IMR-90 (cell line): ENCODE measurements at regions not wholly inside any gene's neighbourhood (a gene's known extent, or its start where the extent isn't known, plus 50 kb on each side); places are given as distances from the start of the nearest gene placed in this dataset.

ENCODE experiments used
- ATAC-seq: fragments of 200-7000 bp; cut with Tn5 transposase; 2 replicates; pipeline ENCODE4 v1.9.1; 2020; ENCODE audit warnings: low read depth, mild to moderate bottlenecking, moderate library complexity
- BruUV-seq: library from RNA; stranded (reverse); fragments of 400-500 nt; replicated peaks from 2 replicates; lab custom pipeline; 2021; lab: Mats Ljungman, UMichigan
- CTCF ChIA-PET: fragments of 300-600 bp; formaldehyde crosslinking; extraction: SDS; loops from one replicate; lab custom pipeline; 2021; ENCODE audit warnings: antibody characterized with exemption; lab: Yijun Ruan, JAX
- POLR2A ChIA-PET: fragments of 300-600 bp; sonication (Branson Sonifier 250); formaldehyde crosslinking; loops from one replicate; lab custom pipeline; 2022; ENCODE audit warnings: antibody characterized with exemption; ENCODE audit not compliant: unreplicated experiment; lab: Charles Lee
- DNase-seq: peaks from one replicate; pipeline ENCODE4 v3.0.0; 2013
- H2AFZ ChIP-seq: replicated peaks from 2 replicates; pipeline ENCODE3; 2013; ENCODE audit warnings: low read length, mild to moderate bottlenecking; ENCODE audit not compliant: poor library complexity
- H2AK5ac ChIP-seq: 2 replicates; pipeline ENCODE4 v1.6.1; 2013; ENCODE audit warnings: low read depth, low read length, inconsistent platforms
- H2AK9ac ChIP-seq: replicated peaks from 2 replicates; pipeline ENCODE3; 2013; ENCODE audit warnings: mild to moderate bottlenecking, low read depth, low read length, moderate library complexity; ENCODE audit not compliant: poor library complexity
- H2BK120ac ChIP-seq: 2 replicates; pipeline ENCODE4 v1.6.1; 2013; ENCODE audit warnings: low read depth, low read length, inconsistent platforms
- H2BK15ac ChIP-seq: 3 replicates; pipeline ENCODE4 v1.6.1; 2013; ENCODE audit warnings: low read depth, low read length, inconsistent platforms
- H2BK20ac ChIP-seq: 2 replicates; pipeline ENCODE4 v1.6.1; 2013; ENCODE audit warnings: low read depth, mild to moderate bottlenecking, inconsistent platforms, low read length, moderate library complexity
- H2BK5ac ChIP-seq: 2 replicates; pipeline ENCODE4 v1.6.1; 2013; ENCODE audit warnings: mild to moderate bottlenecking, low read depth, low read length, inconsistent platforms; ENCODE audit not compliant: poor library complexity, severe bottlenecking
- H3K14ac ChIP-seq: replicated peaks from 2 replicates; pipeline ENCODE4 v1.6.1; 2013; ENCODE audit warnings: low read depth, low read length, inconsistent platforms
- H3K18ac ChIP-seq: 2 replicates; pipeline ENCODE4 v1.6.1; 2013; ENCODE audit warnings: low read depth, low read length, control low read depth
- H3K23ac ChIP-seq: 2 replicates; pipeline ENCODE4 v1.6.1; 2013; ENCODE audit warnings: low read depth, low read length, inconsistent platforms
- H3K27ac ChIP-seq: 2 replicates; pipeline ENCODE4 v1.5.1; 2013; ENCODE audit warnings: mild to moderate bottlenecking, control low read depth, low read length; ENCODE audit not compliant: insufficient read depth
- H3K27me3 ChIP-seq: 2 replicates; pipeline ENCODE4 v1.6.1; 2013; ENCODE audit warnings: low read length; ENCODE audit not compliant: control insufficient read depth, insufficient read depth
- H3K36me3 ChIP-seq: 2 replicates; pipeline ENCODE4 v1.6.1; 2013; ENCODE audit warnings: low read length, mixed read lengths; ENCODE audit not compliant: control insufficient read depth, insufficient read depth
- H3K4ac ChIP-seq: 2 replicates; pipeline ENCODE4 v1.6.1; 2013; ENCODE audit warnings: low read depth, low read length, inconsistent platforms
- H3K4me1 ChIP-seq: 2 replicates; pipeline ENCODE4 v1.6.1; 2013; ENCODE audit warnings: low read length, mixed read lengths; ENCODE audit not compliant: control insufficient read depth, insufficient read depth
- H3K4me2 ChIP-seq: 2 replicates; pipeline ENCODE4 v1.6.1; 2013; ENCODE audit warnings: low read depth, mild to moderate bottlenecking, control low read depth, low read length, moderate library complexity
- H3K4me3 ChIP-seq: 2 replicates; pipeline ENCODE4 v1.5.1; 2013; ENCODE audit warnings: low read depth, mild to moderate bottlenecking, control low read depth, low read length, moderate library complexity; ENCODE audit not compliant: insufficient read depth
- H3K56ac ChIP-seq: 2 replicates; pipeline ENCODE4 v1.6.1; 2013; ENCODE audit warnings: low read length, inconsistent platforms; ENCODE audit not compliant: insufficient read depth; ENCODE audit errors: extremely low read depth
- H3K79me1 ChIP-seq, 2 experiments: 2 replicates each; pipeline ENCODE4 v1.6.1; 2013; ENCODE audit warnings: low read length in 2 of 2, inconsistent platforms in 1 of 2, low read depth in 1 of 2
- H3K9ac ChIP-seq: 2 replicates; pipeline ENCODE4 v1.6.1; 2013; ENCODE audit warnings: low read depth, low read length, control low read depth
- H3K9me1 ChIP-seq: 2 replicates; pipeline ENCODE4 v1.6.1; 2013; ENCODE audit warnings: low read length, inconsistent platforms; ENCODE audit not compliant: insufficient read depth
- H3K9me3 ChIP-seq: 2 replicates; pipeline ENCODE4 v1.6.1; 2013; ENCODE audit warnings: low read length; ENCODE audit not compliant: control insufficient read depth, insufficient read depth
- H4K20me1 ChIP-seq: 2 replicates; pipeline ENCODE4 v1.6.1; 2013; ENCODE audit warnings: low read length, inconsistent platforms; ENCODE audit not compliant: insufficient read depth
- H4K5ac ChIP-seq: 2 replicates; pipeline ENCODE4 v1.6.1; 2013; ENCODE audit warnings: mild to moderate bottlenecking, low read depth, low read length, control low read depth
- H4K8ac ChIP-seq, 2 experiments: 2 replicates each; pipeline ENCODE4 v1.6.1; 2013; ENCODE audit warnings: low read depth in 2 of 2, low read length in 2 of 2, control low read depth in 1 of 2, inconsistent platforms in 1 of 2
- H4K91ac ChIP-seq: 2 replicates; pipeline ENCODE4 v1.6.1; 2013; ENCODE audit warnings: low read depth, low read length, inconsistent platforms; ENCODE audit not compliant: insufficient read depth
- BHLHE40 ChIP-seq: fragments of 150-350 bp; IDR thresholded peaks from 2 replicates; pipeline ENCODE4 v1.6.1; 2016; ENCODE audit warnings: mild to moderate bottlenecking, low read depth, low read length
- CEBPB ChIP-seq: IDR thresholded peaks from 2 replicates; pipeline ENCODE4 v1.6.1; 2012; ENCODE audit warnings: low read depth, low read length, improper control_type of control experiment
- CHD1 ChIP-seq: IDR thresholded peaks from 2 replicates; pipeline ENCODE4 v1.6.1; 2012; ENCODE audit warnings: low read depth, low read length, improper control_type of control experiment
- CTCF ChIP-seq: conservative IDR thresholded peaks from 2 replicates; pipeline ENCODE4 v1.5.1; 2012; ENCODE audit warnings: mild to moderate bottlenecking, low read depth, low read length, improper control_type of control experiment
- ELK1 ChIP-seq: fragments of 150-350 bp; IDR thresholded peaks from 2 replicates; pipeline ENCODE4 v1.6.1; 2016; ENCODE audit warnings: low read depth, mild to moderate bottlenecking, low read length, moderate library complexity, borderline replicate concordance
- MAFK ChIP-seq: IDR thresholded peaks from 2 replicates; pipeline ENCODE4 v1.6.1; 2012; ENCODE audit warnings: low read depth, low read length, improper control_type of control experiment
- MAZ ChIP-seq: IDR thresholded peaks from 2 replicates; pipeline ENCODE4 v1.6.1; 2012; ENCODE audit warnings: low read depth, mild to moderate bottlenecking, low read length, improper control_type of control experiment, moderate library complexity, borderline replicate concordance
- MXI1 ChIP-seq: IDR thresholded peaks from 2 replicates; pipeline ENCODE4 v1.6.1; 2012; ENCODE audit warnings: low read depth, mild to moderate bottlenecking, low read length, moderate library complexity, borderline replicate concordance
- NFE2L2 ChIP-seq: fragments of 150-350 bp; IDR thresholded peaks from 2 replicates; pipeline ENCODE4 v1.6.1; 2016; ENCODE audit warnings: low read depth, mild to moderate bottlenecking, low read length
- POLR2A ChIP-seq: IDR thresholded peaks from 2 replicates; pipeline ENCODE4 v1.6.1; 2012; ENCODE audit warnings: mild to moderate bottlenecking, low read depth, low read length
- RAD21 ChIP-seq: IDR thresholded peaks from 2 replicates; pipeline ENCODE4 v1.6.1; 2012; ENCODE audit warnings: low read length, improper control_type of control experiment
- RCOR1 ChIP-seq: IDR thresholded peaks from 2 replicates; pipeline ENCODE4 v1.6.1; 2012; ENCODE audit warnings: mild to moderate bottlenecking, low read length, improper control_type of control experiment; ENCODE audit not compliant: insufficient replicate concordance
- SMC3 ChIP-seq: fragments of 150-350 bp; IDR thresholded peaks from 2 replicates; pipeline ENCODE4 v1.6.1; 2016; ENCODE audit warnings: low read depth, mild to moderate bottlenecking, antibody characterized with exemption, low read length, moderate library complexity
- USF2 ChIP-seq: fragments of 150-350 bp; IDR thresholded peaks from 2 replicates; pipeline ENCODE4 v1.6.1; 2017; ENCODE audit warnings: mild to moderate bottlenecking, antibody characterized with exemption, low read length, low read depth
- WGBS, 2 experiments: methylation state at CpG; one replicate each; pipeline versions ENCODE4 v1.1.5 to v1.1.7; 2013; ENCODE audit warnings: missing lambda C conversion rate in 2 of 2; ENCODE audit not compliant: insufficient read length in 1 of 2; ENCODE audit errors: extremely low coverage in 2 of 2; 5-methylcytosine and 5-hydroxymethylcytosine counted together
- dilution Hi-C: fragments of 300-500 bp; cut with HindIII; formaldehyde crosslinking; loops from one replicate; pipeline ENCODE4 v1.14.3; 2018; ENCODE audit warnings: low sequenced_read_pairs; ENCODE audit not compliant: unreplicated experiment
- in situ Hi-C: fragments of 300-500 bp; cut with MboI; formaldehyde crosslinking; loops from 3 replicates; pipeline ENCODE4 v1.14.3; 2019; ENCODE audit warnings: low sequenced_read_pairs, inconsistent platforms, mixed read lengths
- intact Hi-C: fragments of 100-400 bp; cut with micrococcal nuclease; formaldehyde crosslinking; loops from 2 replicates; pipeline ENCODE4 v1.10.0; 2022

GRCh38 chr15:96219681-96220080 lies 110.8 kb upstream of the NR2F2 start:
- Histone ChIP-seq H3K36me3 (no peaks in the 10 kb centered on the region), H3K4me1 (no peaks in the 10 kb centered on the region), H2BK15ac (no peak overlapping the region), H3K4ac (no peak overlapping the region), H3K9ac (no peak overlapping the region), H3K23ac (no peak overlapping the region), H2AK9ac (no peak overlapping the region), H3K4me3 (no peak overlapping the region), H3K9me3 (no peaks in the 10 kb centered on the region), H3K14ac (no peak overlapping the region), H3K27me3 (no peaks in the 10 kb centered on the region), H3K9me1 (no peaks in the 10 kb centered on the region), H3K56ac (no peak overlapping the region), H3K18ac (no peak overlapping the region), H3K4me2 (no peak overlapping the region), H2AFZ (no peak overlapping the region), H2AK5ac (no peak overlapping the region), H4K20me1 (no peaks in the 10 kb centered on the region), H2BK120ac (no peak overlapping the region), H4K5ac (no peak overlapping the region), H2BK5ac (no peak overlapping the region), H4K8ac (no peak overlapping the region), H4K91ac (no peak overlapping the region), H2BK20ac (no peak overlapping the region), H3K27ac (no peak overlapping the region), H3K79me1 (no peaks in the 10 kb centered on the region)
- ATAC-seq (no peak), DNase-seq (no peak)
- CTCF ChIA-PET: no interaction called here
- dilution Hi-C loops: no loop called here
- no CpG with 5 or more reads among the region's 3 CpGs for WGBS, 2 experiments
- no peak for TF ChIP-seq MAZ
- TF ChIP-seq CHD1: no peak
- no peak for TF ChIP-seq NFE2L2
- no peak for TF ChIP-seq CTCF
- TF ChIP-seq RAD21: no peak
- TF ChIP-seq CEBPB: no peak
- no peak for TF ChIP-seq POLR2A
- no peak for TF ChIP-seq MXI1
- no peak for TF ChIP-seq ELK1
- TF ChIP-seq USF2: no peak
- TF ChIP-seq MAFK: no peak
- no peak for TF ChIP-seq BHLHE40
- no peak for TF ChIP-seq SMC3
- no peak for TF ChIP-seq RCOR1
- intact Hi-C loops: no loop called here
- in situ Hi-C loops: no loop called here
- POLR2A ChIA-PET: no interaction called here
- BruUV-seq: no TSS peak
